Activated T-helper 17 cell treated with anti-CD3 and anti-CD28 coated beads, Interleukin-2, amount 50 U/mL, for 72 hours (primary cell): ENCODE measurements at regions not wholly inside any gene's neighbourhood (a gene's known extent, or its start where the extent isn't known, plus 50 kb on each side); places are given as distances from the start of the nearest gene placed in this dataset.
"Not testable (repeated sequence)": the region's sequence is repeated elsewhere in the genome, so short reads cannot be mapped to it uniquely, and the experiment has no call there.

ENCODE experiments used
- ATAC-seq: fragments of 150-1000 bp; cut with Tn5 transposase; replicated peaks from 2 replicates; pipeline ENCODE4 v1.10.0; 2021; ENCODE audit warnings: mild to moderate bottlenecking, moderate library complexity
- H3K27ac Mint-ChIP-seq: one replicate; pipeline ENCODE4 v1.8.0; 2022; ENCODE audit warnings: mixed read lengths
- H3K27me3 Mint-ChIP-seq: one replicate; pipeline ENCODE4 v1.8.0; 2022; ENCODE audit warnings: mixed read lengths
- H3K36me3 Mint-ChIP-seq: one replicate; pipeline ENCODE4 v1.8.0; 2022; ENCODE audit warnings: low read depth, mild to moderate bottlenecking, mixed read lengths
- H3K4me1 Mint-ChIP-seq: one replicate; pipeline ENCODE4 v1.8.0; 2022; ENCODE audit warnings: mixed read lengths
- H3K4me3 Mint-ChIP-seq: one replicate; pipeline ENCODE4 v1.8.0; 2022; ENCODE audit warnings: mild to moderate bottlenecking, mixed read lengths
- H3K9me3 Mint-ChIP-seq: one replicate; pipeline ENCODE4 v1.8.0; 2022; ENCODE audit warnings: mixed read lengths

GRCh38 chr2:167563885-167564619 lies 675.8 kb downstream of the XIRP2 start:
- not testable (repeated sequence) for H3K27ac Mint-ChIP-seq, H3K27me3 Mint-ChIP-seq, H3K4me1 Mint-ChIP-seq, H3K9me3 Mint-ChIP-seq, ATAC-seq, H3K4me3 Mint-ChIP-seq, H3K36me3 Mint-ChIP-seq

GRCh38 chr2:167558272-167558991 lies 670.2 kb downstream of the XIRP2 start:
- H3K36me3 Mint-ChIP-seq, H3K27me3 Mint-ChIP-seq, ATAC-seq, H3K4me1 Mint-ChIP-seq, H3K9me3 Mint-ChIP-seq, H3K27ac Mint-ChIP-seq, H3K4me3 Mint-ChIP-seq: not testable (repeated sequence)

- Mint-ChIP-seq H3K27ac (no peak overlapping the region), H3K4me3 (no peak overlapping the region), H3K4me1 (no peaks in the 10 kb centered on the region), H3K9me3 (no peaks in the 10 kb centered on the region), H3K36me3 (no peaks in the 10 kb centered on the region), H3K27me3 (no peaks in the 10 kb centered on the region)
- no peak for ATAC-seq
Measured at GRCh38 chr2:167555098-167555720, 666.9 kb downstream of the XIRP2 start.

GRCh38 chr2:167553635-167554034 lies 665.4 kb downstream of the XIRP2 start:
- no peaks in the 10 kb centered on the region for H3K36me3 Mint-ChIP-seq
- no peaks in the 10 kb centered on the region for H3K27me3 Mint-ChIP-seq
- H3K4me3 Mint-ChIP-seq = no peak overlapping the region
- H3K27ac Mint-ChIP-seq = no peak overlapping the region
- H3K9me3 Mint-ChIP-seq = no peaks in the 10 kb centered on the region
- H3K4me1 Mint-ChIP-seq = no peaks in the 10 kb centered on the region
- no peak for ATAC-seq

GRCh38 chr2:167551416-167551815 lies 663.1 kb downstream of the XIRP2 start:
- Mint-ChIP-seq H3K27ac (no peak overlapping the region), H3K36me3 (no peaks in the 10 kb centered on the region), H3K4me3 (no peak overlapping the region), H3K27me3 (no peaks in the 10 kb centered on the region), H3K9me3 (no peaks in the 10 kb centered on the region), H3K4me1 (no peaks in the 10 kb centered on the region)
- no peak for ATAC-seq

GRCh38 chr2:167550448-167550847 lies 662.2 kb downstream of the XIRP2 start:
- H3K9me3 Mint-ChIP-seq = no peaks in the 10 kb centered on the region
- no peak for ATAC-seq
- no peak overlapping the region for H3K4me3 Mint-ChIP-seq
- no peaks in the 10 kb centered on the region for H3K4me1 Mint-ChIP-seq
- no peak overlapping the region for H3K27ac Mint-ChIP-seq
- H3K36me3 Mint-ChIP-seq = no peaks in the 10 kb centered on the region
- no peaks in the 10 kb centered on the region for H3K27me3 Mint-ChIP-seq

GRCh38 chr2:167548396-167548795 lies 660.1 kb downstream of the XIRP2 start:
- Mint-ChIP-seq H3K4me1 (no peaks in the 10 kb centered on the region), H3K4me3 (no peak overlapping the region), H3K27me3 (no peaks in the 10 kb centered on the region), H3K36me3 (no peaks in the 10 kb centered on the region), H3K27ac (no peak overlapping the region), H3K9me3 (no peaks in the 10 kb centered on the region)
- no peak for ATAC-seq

- Mint-ChIP-seq H3K9me3 (no peaks in the 10 kb centered on the region), H3K27ac (no peak overlapping the region), H3K36me3 (no peaks in the 10 kb centered on the region), H3K4me1 (no peaks in the 10 kb centered on the region), H3K4me3 (no peak overlapping the region), H3K27me3 (no peaks in the 10 kb centered on the region)
- no peak for ATAC-seq
Measured at GRCh38 chr2:167544602-167545001, 656.3 kb downstream of the XIRP2 start.

GRCh38 chr2:167543721-167544120 lies 655.4 kb downstream of the XIRP2 start:
- H3K4me3 Mint-ChIP-seq = no peak overlapping the region
- H3K27ac Mint-ChIP-seq = no peak overlapping the region
- H3K4me1 Mint-ChIP-seq = no peaks in the 10 kb centered on the region
- no peaks in the 10 kb centered on the region for H3K9me3 Mint-ChIP-seq
- no peaks in the 10 kb centered on the region for H3K36me3 Mint-ChIP-seq
- no peaks in the 10 kb centered on the region for H3K27me3 Mint-ChIP-seq
- ATAC-seq = no peak

GRCh38 chr2:167537743-167538142 lies 649.5 kb downstream of the XIRP2 start:
- Mint-ChIP-seq H3K9me3 (no peaks in the 10 kb centered on the region), H3K4me3 (no peak overlapping the region), H3K36me3 (no peaks in the 10 kb centered on the region), H3K4me1 (no peaks in the 10 kb centered on the region), H3K27ac (no peak overlapping the region), H3K27me3 (peaks cover 3% of the 10 kb centered on the region)
- no peak for ATAC-seq

GRCh38 chr2:167534443-167534842 lies 646.2 kb downstream of the XIRP2 start:
- Mint-ChIP-seq H3K27ac (no peak overlapping the region), H3K27me3 (peaks cover 3% of the 10 kb centered on the region), H3K4me3 (no peak overlapping the region), H3K9me3 (no peaks in the 10 kb centered on the region), H3K4me1 (no peaks in the 10 kb centered on the region), H3K36me3 (no peaks in the 10 kb centered on the region)
- no peak for ATAC-seq

GRCh38 chr2:167524786-167525185 lies 636.5 kb downstream of the XIRP2 start:
- H3K27me3 Mint-ChIP-seq = no peaks in the 10 kb centered on the region
- no peak for ATAC-seq
- no peak overlapping the region for H3K27ac Mint-ChIP-seq
- H3K4me3 Mint-ChIP-seq = no peak overlapping the region
- no peaks in the 10 kb centered on the region for H3K36me3 Mint-ChIP-seq
- H3K4me1 Mint-ChIP-seq = no peaks in the 10 kb centered on the region
- no peaks in the 10 kb centered on the region for H3K9me3 Mint-ChIP-seq

GRCh38 chr2:167510071-167510759 lies 621.9 kb downstream of the XIRP2 start:
- Mint-ChIP-seq H3K36me3 (no peaks in the 10 kb centered on the region), H3K4me3 (no peak overlapping the region), H3K27me3 (no peaks in the 10 kb centered on the region), H3K9me3 (no peaks in the 10 kb centered on the region), H3K4me1 (no peaks in the 10 kb centered on the region), H3K27ac (no peak overlapping the region)
- ATAC-seq = no peak

- H3K9me3 Mint-ChIP-seq = no peaks in the 10 kb centered on the region
- no peak for ATAC-seq
- H3K27ac Mint-ChIP-seq = no peak overlapping the region
- no peaks in the 10 kb centered on the region for H3K27me3 Mint-ChIP-seq
- H3K36me3 Mint-ChIP-seq = no peaks in the 10 kb centered on the region
- no peaks in the 10 kb centered on the region for H3K4me1 Mint-ChIP-seq
- no peak overlapping the region for H3K4me3 Mint-ChIP-seq
Measured at GRCh38 chr2:167509586-167509985, 621.3 kb downstream of the XIRP2 start.

GRCh38 chr2:167508709-167509108 lies 620.4 kb downstream of the XIRP2 start:
- Mint-ChIP-seq H3K27ac (no peak overlapping the region), H3K4me1 (no peaks in the 10 kb centered on the region), H3K4me3 (no peak overlapping the region), H3K27me3 (no peaks in the 10 kb centered on the region), H3K9me3 (no peaks in the 10 kb centered on the region), H3K36me3 (no peaks in the 10 kb centered on the region)
- no peak for ATAC-seq
